ENCODE measurements at regions not wholly inside any gene's neighbourhood (a gene's known extent, or its start where the extent isn't known, plus 50 kb on each side); places are given as distances from the start of the nearest gene placed in this dataset.

GRCh38 chr22:47417699-47418098, 655.2 kb downstream of the TBC1D22A start:
- H3K27ac ChIP-seq (ENCODE audit: extremely low read depth, low read depth, low read length): no peak overlapping the region
- no peak overlapping the region for H3K4me3 ChIP-seq (ENCODE audit: low read depth, low read length)
- no peaks in the 10 kb centered on the region for H3K4me1 ChIP-seq (ENCODE audit: control insufficient read depth, insufficient read depth, low read length)
- TF ChIP-seq ZEB2 (tag by site-specific recombination; IDR thresholded peaks at IDR 0.05): no peak
- TF ChIP-seq ZNF292 (tag by site-specific recombination; IDR thresholded peaks at IDR 0.05; ENCODE audit: borderline replicate concordance, low read depth): no peak
- TF ChIP-seq BCL11B (tag by site-specific recombination; IDR thresholded peaks at IDR 0.05; ENCODE audit: low read depth): no peak
- TF ChIP-seq, protein P1, sequence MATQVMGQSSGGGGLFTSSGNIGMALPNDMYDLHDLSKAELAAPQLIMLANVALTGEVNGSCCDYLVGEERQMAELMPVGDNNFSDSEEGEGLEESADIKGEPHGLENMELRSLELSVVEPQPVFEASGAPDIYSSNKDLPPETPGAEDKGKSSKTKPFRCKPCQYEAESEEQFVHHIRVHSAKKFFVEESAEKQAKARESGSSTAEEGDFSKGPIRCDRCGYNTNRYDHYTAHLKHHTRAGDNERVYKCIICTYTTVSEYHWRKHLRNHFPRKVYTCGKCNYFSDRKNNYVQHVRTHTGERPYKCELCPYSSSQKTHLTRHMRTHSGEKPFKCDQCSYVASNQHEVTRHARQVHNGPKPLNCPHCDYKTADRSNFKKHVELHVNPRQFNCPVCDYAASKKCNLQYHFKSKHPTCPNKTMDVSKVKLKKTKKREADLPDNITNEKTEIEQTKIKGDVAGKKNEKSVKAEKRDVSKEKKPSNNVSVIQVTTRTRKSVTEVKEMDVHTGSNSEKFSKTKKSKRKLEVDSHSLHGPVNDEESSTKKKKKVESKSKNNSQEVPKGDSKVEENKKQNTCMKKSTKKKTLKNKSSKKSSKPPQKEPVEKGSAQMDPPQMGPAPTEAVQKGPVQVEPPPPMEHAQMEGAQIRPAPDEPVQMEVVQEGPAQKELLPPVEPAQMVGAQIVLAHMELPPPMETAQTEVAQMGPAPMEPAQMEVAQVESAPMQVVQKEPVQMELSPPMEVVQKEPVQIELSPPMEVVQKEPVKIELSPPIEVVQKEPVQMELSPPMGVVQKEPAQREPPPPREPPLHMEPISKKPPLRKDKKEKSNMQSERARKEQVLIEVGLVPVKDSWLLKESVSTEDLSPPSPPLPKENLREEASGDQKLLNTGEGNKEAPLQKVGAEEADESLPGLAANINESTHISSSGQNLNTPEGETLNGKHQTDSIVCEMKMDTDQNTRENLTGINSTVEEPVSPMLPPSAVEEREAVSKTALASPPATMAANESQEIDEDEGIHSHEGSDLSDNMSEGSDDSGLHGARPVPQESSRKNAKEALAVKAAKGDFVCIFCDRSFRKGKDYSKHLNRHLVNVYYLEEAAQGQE (tag by site-specific recombination; IDR thresholded peaks at IDR 0.05): no peak
- TF ChIP-seq ZNF174 (tag by site-specific recombination; IDR thresholded peaks at IDR 0.05): no peak
- TF ChIP-seq ZFP69B (tag by site-specific recombination; IDR thresholded peaks at IDR 0.05): no peak
- TF ChIP-seq EGR2 (tag by site-specific recombination; IDR thresholded peaks at IDR 0.05; ENCODE audit: low read depth): no peak
- no peak for TF ChIP-seq SP2 (tag by site-specific recombination; IDR thresholded peaks at IDR 0.05)
- TF ChIP-seq ZNF274 (IDR thresholded peaks at IDR 0.05; ENCODE audit: low read length): no peak
- TF ChIP-seq ZNF274 (tag by site-specific recombination; IDR thresholded peaks at IDR 0.05; ENCODE audit: borderline replicate concordance): no peak
- TF ChIP-seq ZNF24 (tag by site-specific recombination; IDR thresholded peaks at IDR 0.05): no peak
- no peak for TF ChIP-seq ZNF843 (tag by site-specific recombination; IDR thresholded peaks at IDR 0.05)
- no peak for TF ChIP-seq KLF8 (tag by site-specific recombination; IDR thresholded peaks at IDR 0.05)
- TF ChIP-seq ZNF449 (tag by site-specific recombination; IDR thresholded peaks at IDR 0.05): no peak
- TF ChIP-seq ZBTB8A (tag by site-specific recombination; IDR thresholded peaks at IDR 0.05): no peak
- no peak for TF ChIP-seq ZNF677 (tag by site-specific recombination; IDR thresholded peaks at IDR 0.05)
- no peak for TF ChIP-seq ZNF704 (tag by site-specific recombination; IDR thresholded peaks at IDR 0.05)
- ChIA-PET POLR2A (no interaction called here), CTCF (no interaction called here)
- no peaks in the 10 kb centered on the region for H3K36me3 ChIP-seq (ENCODE audit: control insufficient read depth in 2 of 2, insufficient read depth in 1 of 2, low read length in 2 of 2)
- H3K9me3 ChIP-seq (ENCODE audit: control insufficient read depth, insufficient read depth, low read depth, low read length): no peaks in the 10 kb centered on the region

DNA sequence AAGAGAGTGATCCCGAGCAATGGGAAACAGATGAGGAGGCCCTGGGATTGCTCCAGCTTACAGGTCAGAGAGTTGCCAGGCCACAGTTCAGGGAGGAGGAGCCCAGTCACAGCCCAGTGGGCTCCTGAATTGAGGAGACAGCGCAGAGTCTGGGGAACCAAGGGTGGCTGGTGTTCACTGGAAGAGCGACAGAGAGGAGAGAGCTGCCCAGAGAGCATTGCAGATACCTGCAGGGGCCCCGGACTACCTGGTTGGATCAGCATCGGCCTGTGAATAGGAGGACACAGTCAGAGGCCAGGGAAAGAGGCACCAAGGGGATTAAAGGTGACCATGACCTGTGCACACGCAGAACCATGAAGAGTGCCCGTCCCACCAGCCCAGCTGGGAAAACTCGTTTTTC, 648.6 kb downstream of the TBC1D22A start:
- H3K4me1 ChIP-seq (ENCODE audit: control insufficient read depth, insufficient read depth, low read length): no peaks in the 10 kb centered on the region
- no peak overlapping the region for H3K27ac ChIP-seq (ENCODE audit: extremely low read depth, low read depth, low read length)
- no peak overlapping the region for H3K4me3 ChIP-seq (ENCODE audit: low read depth, low read length)
- POLR2A ChIA-PET: no interaction called here
- CTCF ChIA-PET: no interaction called here
- H3K9me3 ChIP-seq (ENCODE audit: control insufficient read depth, insufficient read depth, low read depth, low read length): no peaks in the 10 kb centered on the region
- H3K36me3 ChIP-seq (ENCODE audit: control insufficient read depth in 2 of 2, insufficient read depth in 1 of 2, low read length in 2 of 2): no peaks in the 10 kb centered on the region
- TF ChIP-seq ZNF544 (tag by site-specific recombination; IDR thresholded peaks at IDR 0.05): no peak
- TF ChIP-seq ZNF433 (tag by site-specific recombination; IDR thresholded peaks at IDR 0.05; ENCODE audit: low read depth): no peak
- no peak for TF ChIP-seq ZNF449 (tag by site-specific recombination; IDR thresholded peaks at IDR 0.05)
- no peak for TF ChIP-seq ZNF660 (tag by site-specific recombination; IDR thresholded peaks at IDR 0.05)
- no peak for TF ChIP-seq IKZF3 (tag by site-specific recombination; IDR thresholded peaks at IDR 0.05)
- no peak for TF ChIP-seq INSM2 (tag by site-specific recombination; IDR thresholded peaks at IDR 0.05)
- no peak for TF ChIP-seq ZNF529 (tag by site-specific recombination; IDR thresholded peaks at IDR 0.05; ENCODE audit: insufficient replicate concordance)
- no peak for TF ChIP-seq ZFP69B (tag by site-specific recombination; IDR thresholded peaks at IDR 0.05)
- TF ChIP-seq, protein P2, sequence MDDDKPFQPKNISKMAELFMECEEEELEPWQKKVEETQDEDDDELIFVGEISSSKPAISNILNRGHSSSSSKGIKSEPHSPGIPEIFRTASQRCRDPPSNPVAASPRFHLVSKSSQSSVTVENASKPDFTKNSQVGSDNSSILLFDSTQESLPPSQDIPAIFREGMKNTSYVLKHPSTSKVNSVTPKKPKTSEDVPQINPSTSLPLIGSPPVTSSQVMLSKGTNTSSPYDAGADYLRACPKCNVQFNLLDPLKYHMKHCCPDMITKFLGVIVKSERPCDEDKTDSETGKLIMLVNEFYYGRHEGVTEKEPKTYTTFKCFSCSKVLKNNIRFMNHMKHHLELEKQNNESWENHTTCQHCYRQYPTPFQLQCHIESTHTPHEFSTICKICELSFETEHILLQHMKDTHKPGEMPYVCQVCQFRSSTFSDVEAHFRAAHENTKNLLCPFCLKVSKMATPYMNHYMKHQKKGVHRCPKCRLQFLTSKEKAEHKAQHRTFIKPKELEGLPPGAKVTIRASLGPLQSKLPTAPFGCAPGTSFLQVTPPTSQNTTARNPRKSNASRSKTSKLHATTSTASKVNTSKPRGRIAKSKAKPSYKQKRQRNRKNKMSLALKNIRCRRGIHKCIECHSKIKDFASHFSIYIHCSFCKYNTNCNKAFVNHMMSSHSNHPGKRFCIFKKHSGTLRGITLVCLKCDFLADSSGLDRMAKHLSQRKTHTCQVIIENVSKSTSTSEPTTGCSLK (tag by site-specific recombination; IDR thresholded peaks at IDR 0.05): no peak
